GM12874 (cell line): ENCODE measurements at regions not wholly inside any gene's neighbourhood (a gene's known extent, or its start where the extent isn't known, plus 50 kb on each side); places are given as distances from the start of the nearest gene placed in this dataset.

ENCODE experiments used
- CTCF ChIP-seq: IDR thresholded peaks from 2 replicates; pipeline ENCODE4 v1.5.1; 2011; ENCODE audit warnings: low read depth, mild to moderate bottlenecking, control low read depth, low read length, moderate library complexity; ENCODE audit not compliant: insufficient read depth

DNA sequence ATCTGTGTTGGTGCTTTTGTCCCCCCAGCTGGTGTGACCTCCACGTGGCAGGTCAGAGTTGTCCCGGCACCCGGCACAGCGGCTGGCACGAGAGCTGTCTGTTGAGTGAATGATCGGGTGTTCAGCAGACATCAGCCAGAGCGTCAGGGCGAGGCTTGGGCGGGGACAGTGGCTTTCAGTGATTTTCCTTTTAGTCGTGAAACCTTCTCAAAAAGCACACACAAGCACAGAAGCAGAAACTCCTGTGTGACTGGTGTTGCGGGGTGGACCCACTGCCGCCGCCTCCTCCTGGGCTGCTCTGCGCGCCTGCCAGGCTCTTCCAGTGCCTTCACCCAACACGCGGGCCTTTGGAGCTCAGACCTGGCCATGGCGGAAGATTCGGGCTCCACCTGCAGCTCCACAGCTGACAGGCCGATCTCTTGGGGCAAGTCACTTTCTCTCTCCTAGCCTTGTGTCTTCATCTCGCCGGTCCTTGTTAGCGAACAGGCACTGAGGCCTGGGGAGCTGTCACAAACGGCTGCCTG is 51.4 kb upstream of the HGFAC start:
- no peak for TF ChIP-seq CTCF

- TF ChIP-seq CTCF = no peak
Observed at GRCh38 chr4:3391422-3391821, 50.3 kb upstream of the HGFAC start.
